OCI-LY1 (cell line): ENCODE measurements at regions not wholly inside any gene's neighbourhood (a gene's known extent, or its start where the extent isn't known, plus 50 kb on each side); places are given as distances from the start of the nearest gene placed in this dataset.

Source experiments
- EZH2 ChIP-seq: fragments of 200-600 bp; sonication (generic), shearing (Covaris generic); IDR thresholded peaks from 2 replicates; pipeline ENCODE4 v1.8.0; 2017; ENCODE audit warnings: borderline replicate concordance, mixed run types, mild to moderate bottlenecking, antibody characterized with exemption, low read length, moderate library complexity, mixed read lengths
- TF ChIP-seq, protein P1 (sequence below): fragments of 200-600 bp; sonication (generic), shearing (Covaris generic); IDR thresholded peaks from 2 replicates; pipeline ENCODE4 v1.5.1; 2017; ENCODE audit warnings: mild to moderate bottlenecking, antibody characterized with exemption, low read length, moderate library complexity, mixed read lengths

DNA sequence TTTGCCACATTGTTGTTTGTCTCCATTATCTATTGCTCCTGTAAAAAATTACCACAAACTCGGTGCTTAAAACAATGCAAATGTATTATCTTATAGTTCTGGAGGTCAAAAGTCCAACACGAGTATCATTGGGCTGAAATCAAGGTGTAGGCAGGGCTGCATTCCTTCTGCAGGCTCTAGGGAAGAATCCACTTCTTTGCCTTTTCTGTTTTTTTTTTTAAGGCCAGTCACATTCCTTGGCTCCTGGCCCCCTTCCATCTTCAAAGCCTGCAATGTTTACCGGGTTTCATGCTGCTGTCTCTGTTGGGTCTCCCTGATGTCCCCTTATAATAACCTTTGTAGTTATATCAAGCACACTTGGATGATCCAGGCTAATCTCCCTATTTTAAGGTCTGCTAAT is 212.7 kb downstream of the PTBP2 start:
- TF ChIP-seq, protein P1, sequence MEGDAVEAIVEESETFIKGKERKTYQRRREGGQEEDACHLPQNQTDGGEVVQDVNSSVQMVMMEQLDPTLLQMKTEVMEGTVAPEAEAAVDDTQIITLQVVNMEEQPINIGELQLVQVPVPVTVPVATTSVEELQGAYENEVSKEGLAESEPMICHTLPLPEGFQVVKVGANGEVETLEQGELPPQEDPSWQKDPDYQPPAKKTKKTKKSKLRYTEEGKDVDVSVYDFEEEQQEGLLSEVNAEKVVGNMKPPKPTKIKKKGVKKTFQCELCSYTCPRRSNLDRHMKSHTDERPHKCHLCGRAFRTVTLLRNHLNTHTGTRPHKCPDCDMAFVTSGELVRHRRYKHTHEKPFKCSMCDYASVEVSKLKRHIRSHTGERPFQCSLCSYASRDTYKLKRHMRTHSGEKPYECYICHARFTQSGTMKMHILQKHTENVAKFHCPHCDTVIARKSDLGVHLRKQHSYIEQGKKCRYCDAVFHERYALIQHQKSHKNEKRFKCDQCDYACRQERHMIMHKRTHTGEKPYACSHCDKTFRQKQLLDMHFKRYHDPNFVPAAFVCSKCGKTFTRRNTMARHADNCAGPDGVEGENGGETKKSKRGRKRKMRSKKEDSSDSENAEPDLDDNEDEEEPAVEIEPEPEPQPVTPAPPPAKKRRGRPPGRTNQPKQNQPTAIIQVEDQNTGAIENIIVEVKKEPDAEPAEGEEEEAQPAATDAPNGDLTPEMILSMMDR, result no peak
- TF ChIP-seq EZH2, result no peak
